ENCODE measurements at regions not wholly inside any gene's neighbourhood (a gene's known extent, or its start where the extent isn't known, plus 50 kb on each side); places are given as distances from the start of the nearest gene placed in this dataset.

- no peak for ATAC-seq (ENCODE audit: low read depth)
- no peaks in the 10 kb centered on the region for H3K9me3 Mint-ChIP-seq
- H3K4me3 Mint-ChIP-seq: no peak overlapping the region
- intact Hi-C loops (cut with micrococcal nuclease): loop anchor here (5.0 kb wide), 1 partner anchor 1846 kb away; no protein-coding TSS in a partner anchor
- H3K27me3 Mint-ChIP-seq: no peaks in the 10 kb centered on the region
- CTCF ChIA-PET: interaction anchor here (1.4 to 2.3 kb wide), 2 partner anchors 1014 to 1145 kb away, joined by 11 to 13 read pairs; no protein-coding TSS in a partner anchor
- H3K27ac Mint-ChIP-seq: no peak overlapping the region
- no peaks in the 10 kb centered on the region for H3K36me3 Mint-ChIP-seq (ENCODE audit: low read depth)
- H3K4me1 Mint-ChIP-seq: no peaks in the 10 kb centered on the region
- no peak for TF ChIP-seq CTCF (IDR thresholded peaks at IDR 0.05)
- POLR2A ChIA-PET: no interaction called here
- DNase-seq: no peak
Measured at GRCh38 chr1:105793536-105794146, 1262.8 kb upstream of the PRMT6 start.

GRCh38 chr1:105795741-105796140 is 1260.7 kb upstream of the PRMT6 start:
- ATAC-seq (ENCODE audit: low read depth) (no peak), DNase-seq (no peak)
- Mint-ChIP-seq H3K27me3 (no peaks in the 10 kb centered on the region), H3K4me3 (no peak overlapping the region), H3K36me3 (ENCODE audit: low read depth) (no peaks in the 10 kb centered on the region), H3K4me1 (no peaks in the 10 kb centered on the region), H3K27ac (no peak overlapping the region), H3K9me3 (no peaks in the 10 kb centered on the region)
- CTCF ChIA-PET: no interaction called here
- no peak for TF ChIP-seq CTCF (IDR thresholded peaks at IDR 0.05)
- intact Hi-C loops (cut with micrococcal nuclease): no loop called here
- POLR2A ChIA-PET: no interaction called here

- peaks cover 7% of the 10 kb centered on the region for H3K4me1 Mint-ChIP-seq
- H3K27me3 Mint-ChIP-seq: no peaks in the 10 kb centered on the region
- POLR2A ChIA-PET: no interaction called here
- H3K27ac Mint-ChIP-seq: no peak overlapping the region
- H3K4me3 Mint-ChIP-seq: no peak overlapping the region
- no peaks in the 10 kb centered on the region for H3K36me3 Mint-ChIP-seq (ENCODE audit: low read depth)
- no peak for ATAC-seq (ENCODE audit: low read depth)
- DNase-seq: no peak
- intact Hi-C loops (cut with micrococcal nuclease): no loop called here
- CTCF ChIA-PET: no interaction called here
- H3K9me3 Mint-ChIP-seq: no peaks in the 10 kb centered on the region
- no peak for TF ChIP-seq CTCF (IDR thresholded peaks at IDR 0.05)
Measured at GRCh38 chr1:105830571-105831146, 1225.8 kb upstream of the PRMT6 start.

- Mint-ChIP-seq H3K4me1 (peaks cover 11% of the 10 kb centered on the region), H3K27ac (no peak overlapping the region), H3K36me3 (ENCODE audit: low read depth) (no peaks in the 10 kb centered on the region), H3K9me3 (peaks cover 2% of the 10 kb centered on the region), H3K4me3 (no peak overlapping the region), H3K27me3 (no peaks in the 10 kb centered on the region)
- intact Hi-C loops (cut with micrococcal nuclease): no loop called here
- DNase-seq: no peak
- TF ChIP-seq CTCF (IDR thresholded peaks at IDR 0.05): no peak
- ATAC-seq (ENCODE audit: low read depth): no peak
- ChIA-PET CTCF (no interaction called here), POLR2A (no interaction called here)
Measured at GRCh38 chr1:105838071-105838470, 1218.4 kb upstream of the PRMT6 start.

GRCh38 chr1:105865546-105865945 is 1190.9 kb upstream of the PRMT6 start:
- H3K4me3 Mint-ChIP-seq: no peak overlapping the region
- DNase-seq (no peak), ATAC-seq (ENCODE audit: low read depth) (no peak)
- intact Hi-C loops (cut with micrococcal nuclease): no loop called here
- no peaks in the 10 kb centered on the region for H3K27me3 Mint-ChIP-seq
- no peaks in the 10 kb centered on the region for H3K4me1 Mint-ChIP-seq
- peaks cover 6% of the 10 kb centered on the region for H3K9me3 Mint-ChIP-seq
- POLR2A ChIA-PET: no interaction called here
- no peaks in the 10 kb centered on the region for H3K36me3 Mint-ChIP-seq (ENCODE audit: low read depth)
- no peak for TF ChIP-seq CTCF (IDR thresholded peaks at IDR 0.05)
- CTCF ChIA-PET: no interaction called here
- no peak overlapping the region for H3K27ac Mint-ChIP-seq

All from activated B cell treated with CpG ODN at 0.5 μM for 24 hours (primary cell).